T-helper 2 cell (primary cell): ENCODE measurements at regions not wholly inside any gene's neighbourhood (a gene's known extent, or its start where the extent isn't known, plus 50 kb on each side); places are given as distances from the start of the nearest gene placed in this dataset.
"Not testable (repeated sequence)": the region's sequence is repeated elsewhere in the genome, so short reads cannot be mapped to it uniquely, and the experiment has no call there.

Experiments used
- DNase-seq, 5 experiments: peaks; one replicate each; pipeline versions ENCODE4 v3.0.0 to v3.0.0-alpha.2; 2012 to 2022

- no peak for DNase-seq
Observed at GRCh38 chr18:70732916-70733315, 444.1 kb downstream of the SOCS6 start.

DNA sequence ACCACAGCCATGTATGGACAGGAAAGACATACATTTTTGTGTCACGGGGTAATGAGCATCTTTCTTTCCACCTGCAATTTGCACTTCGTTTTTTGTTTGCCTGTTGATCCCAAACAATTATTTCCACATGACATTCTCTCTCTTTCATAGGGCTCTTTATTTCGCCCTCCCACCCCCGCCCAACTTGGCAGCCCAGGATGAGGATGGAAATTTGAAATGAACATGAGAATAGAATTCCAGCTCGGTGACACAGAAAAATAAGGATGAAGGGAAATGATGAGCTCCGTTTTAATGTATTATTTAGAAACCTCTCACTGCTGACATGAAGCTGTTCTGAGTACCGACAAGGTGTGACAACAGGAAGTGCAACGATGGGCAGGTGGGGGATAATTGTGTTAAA lies 443.3 kb downstream of the SOCS6 start:
- no peak for DNase-seq

DNA sequence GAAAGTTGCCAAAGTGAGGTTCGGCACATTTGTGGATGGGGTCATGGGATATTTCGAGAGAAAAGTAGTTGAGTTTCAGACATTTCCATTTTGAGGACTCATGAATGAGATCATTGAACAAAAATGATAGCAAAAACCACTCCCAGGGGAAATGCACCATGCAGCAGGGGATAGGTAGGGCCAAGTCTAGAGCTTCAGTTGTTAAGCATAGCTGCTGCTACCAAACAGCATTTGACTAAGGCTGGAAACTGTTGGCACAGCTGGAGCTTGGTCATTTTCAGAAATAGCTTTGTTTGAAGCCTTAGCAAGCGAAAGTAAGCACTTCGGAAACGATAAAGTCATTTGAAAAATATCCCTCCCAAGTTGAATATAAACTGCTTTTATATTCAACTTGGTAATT lies 431.8 kb downstream of the SOCS6 start:
- DNase-seq = peak in 1 of 5 experiments; percentile 6

DNA sequence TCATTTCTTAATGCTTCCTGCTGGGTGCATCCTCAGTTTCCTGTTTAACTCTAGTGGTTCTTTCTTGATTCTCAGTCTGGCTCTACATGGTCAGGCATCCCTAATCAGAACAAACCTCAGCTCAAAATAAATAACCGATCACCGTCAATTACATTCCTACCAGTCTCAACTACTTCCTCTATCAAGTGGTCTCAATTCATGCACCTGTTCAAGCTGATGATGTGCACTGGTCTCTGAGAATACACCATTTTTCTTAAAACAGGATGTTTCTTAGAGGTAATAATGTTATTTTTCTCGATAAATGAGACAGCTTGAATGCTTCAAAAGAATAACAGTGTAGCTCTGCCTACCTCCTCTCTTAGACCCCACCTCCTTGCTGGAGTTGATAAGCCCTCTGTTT lies 420.9 kb downstream of the SOCS6 start:
- DNase-seq = no peak

DNA sequence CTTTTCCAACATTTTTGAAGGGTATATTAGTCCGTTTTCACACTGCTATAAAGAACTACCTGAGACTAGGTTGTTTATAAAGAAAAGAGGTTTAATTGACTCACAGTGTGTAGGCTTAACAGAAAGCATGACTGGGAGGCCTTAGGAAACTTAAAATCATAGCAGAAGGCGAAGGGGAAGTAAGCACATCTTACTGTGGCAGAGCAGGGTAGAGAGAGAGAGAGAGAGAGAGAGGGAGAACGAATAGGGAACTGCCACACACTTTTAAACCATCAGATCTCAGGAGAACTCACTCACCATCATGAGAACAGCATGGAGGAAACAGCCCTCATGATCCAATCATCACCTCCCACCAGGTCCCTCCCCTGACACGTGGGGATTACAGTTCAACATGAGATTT lies 420.3 kb downstream of the SOCS6 start:
- no peak for DNase-seq

DNA sequence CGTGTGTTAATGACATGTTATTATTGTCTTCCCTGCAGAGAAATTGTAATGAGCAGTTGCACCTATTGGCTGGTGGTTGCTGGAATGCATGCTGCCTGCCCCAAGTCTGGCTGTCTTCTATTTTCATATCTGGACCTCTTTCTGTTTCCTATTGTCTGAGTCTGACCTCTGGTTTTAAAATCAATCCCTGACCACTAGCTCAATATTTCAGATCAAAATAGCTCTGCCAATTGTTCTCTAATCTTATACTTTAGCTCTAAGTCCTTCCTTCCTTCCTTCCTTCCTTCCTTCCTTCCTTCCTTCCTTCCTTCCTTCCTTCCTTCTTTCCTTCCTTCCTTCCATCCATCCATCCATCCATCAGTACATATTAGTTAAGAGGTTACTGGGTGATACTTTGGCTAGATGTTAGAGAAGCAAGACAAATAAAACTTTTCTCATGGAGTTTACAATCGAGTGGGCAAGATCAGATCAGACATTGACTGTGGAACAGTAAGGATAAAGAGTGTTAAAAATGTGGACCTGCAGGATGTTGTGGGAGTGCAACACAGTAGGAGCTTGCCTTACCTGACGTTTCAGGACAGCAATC lies 417.1 kb downstream of the SOCS6 start:
- no peak for DNase-seq

DNA sequence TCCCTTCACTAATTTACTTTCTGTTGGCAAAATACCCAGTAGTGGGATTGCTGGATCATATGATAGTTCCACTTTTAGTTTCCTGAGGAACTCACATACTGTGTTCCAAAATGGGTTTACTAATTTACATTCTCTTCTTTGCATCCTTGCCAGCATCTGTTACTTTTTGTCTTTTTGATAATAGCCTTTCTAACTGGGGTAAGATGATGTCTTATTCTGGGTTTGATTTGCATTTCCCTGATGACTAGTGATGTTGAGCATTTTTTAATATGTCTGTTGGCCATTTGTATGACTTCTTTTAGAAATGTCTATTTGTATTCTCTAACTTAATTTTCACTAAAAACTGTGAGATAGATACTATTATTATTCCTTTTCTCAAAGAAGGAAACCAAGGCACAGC lies 411.7 kb downstream of the SOCS6 start:
- no peak for DNase-seq

DNA sequence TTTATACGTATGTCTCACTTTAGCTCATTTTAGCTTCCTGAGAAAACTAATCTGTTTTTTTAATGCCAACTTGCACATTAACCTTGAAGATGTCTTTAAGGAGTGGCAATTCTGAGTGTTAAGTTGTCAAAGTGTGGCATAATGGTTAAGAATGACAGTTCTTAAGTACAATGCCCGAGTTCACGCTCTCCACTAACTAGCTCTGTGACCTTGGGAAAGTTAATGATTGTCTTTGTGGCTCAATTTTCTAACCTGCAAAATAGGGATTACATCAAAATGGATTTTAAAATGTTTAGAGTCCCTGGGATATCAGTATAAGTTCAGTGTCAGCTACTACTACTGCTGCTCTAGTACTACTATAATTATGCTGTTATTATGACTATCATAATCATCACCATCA lies 409.7 kb downstream of the SOCS6 start:
- DNase-seq = no peak

DNA sequence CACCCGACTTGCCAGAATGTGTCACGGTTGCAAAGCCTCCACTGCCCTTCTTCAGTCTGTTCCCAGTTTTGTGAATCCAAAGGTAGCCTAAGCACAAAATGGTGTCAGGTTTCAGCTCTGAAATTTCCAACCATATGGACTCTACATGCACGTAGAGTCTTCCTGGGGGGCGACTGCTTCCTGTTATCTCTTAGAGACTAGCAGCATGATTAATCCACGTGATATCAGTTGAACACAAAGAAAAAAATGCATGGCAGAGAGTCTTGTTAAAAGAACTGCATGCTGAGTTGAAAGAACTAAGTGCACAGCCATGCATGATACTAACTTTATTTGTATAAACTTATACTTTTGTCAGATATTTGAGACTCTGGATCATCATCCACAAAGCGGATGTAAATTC lies 404.4 kb downstream of the SOCS6 start:
- no peak for DNase-seq

DNA sequence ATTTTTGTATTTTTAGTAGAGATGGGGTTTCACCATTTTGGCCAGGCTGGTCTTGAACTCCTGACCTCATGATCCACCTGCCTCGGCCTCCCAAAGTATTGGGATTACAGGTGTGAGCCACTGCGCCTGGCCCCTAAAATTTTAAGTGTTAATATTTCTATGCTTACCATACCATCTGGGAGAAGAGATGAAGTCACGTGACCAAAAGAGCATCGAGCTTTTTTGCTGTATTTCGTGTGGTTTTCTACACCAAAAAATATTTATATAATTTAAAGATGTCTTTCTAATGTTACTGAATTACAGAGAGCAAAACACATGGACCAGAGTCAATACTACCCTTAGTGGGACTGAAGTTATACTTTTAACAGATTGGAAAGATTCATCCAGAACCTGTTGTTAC lies 400.9 kb downstream of the SOCS6 start:
- not testable (repeated sequence) for DNase-seq

DNA sequence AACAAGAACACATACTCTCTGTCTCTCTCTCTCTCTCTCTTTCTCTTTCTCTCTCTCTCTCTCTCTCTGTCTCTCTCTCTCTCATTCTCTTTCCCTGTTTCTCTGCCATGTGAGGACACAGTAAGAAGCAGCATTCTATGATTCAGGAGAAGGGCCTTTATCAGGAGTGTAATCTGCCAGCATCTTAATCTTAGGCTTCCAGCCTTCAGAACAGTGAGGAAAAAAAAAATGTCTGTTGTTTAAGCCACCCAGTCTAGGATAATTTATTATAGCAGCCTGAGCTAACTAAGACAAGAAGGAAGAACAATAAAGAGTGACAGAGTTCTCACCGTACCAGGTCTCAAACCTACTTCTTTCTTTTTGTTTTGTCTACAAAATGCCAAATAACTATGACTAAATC lies 399.4 kb downstream of the SOCS6 start:
- DNase-seq = no peak

DNA sequence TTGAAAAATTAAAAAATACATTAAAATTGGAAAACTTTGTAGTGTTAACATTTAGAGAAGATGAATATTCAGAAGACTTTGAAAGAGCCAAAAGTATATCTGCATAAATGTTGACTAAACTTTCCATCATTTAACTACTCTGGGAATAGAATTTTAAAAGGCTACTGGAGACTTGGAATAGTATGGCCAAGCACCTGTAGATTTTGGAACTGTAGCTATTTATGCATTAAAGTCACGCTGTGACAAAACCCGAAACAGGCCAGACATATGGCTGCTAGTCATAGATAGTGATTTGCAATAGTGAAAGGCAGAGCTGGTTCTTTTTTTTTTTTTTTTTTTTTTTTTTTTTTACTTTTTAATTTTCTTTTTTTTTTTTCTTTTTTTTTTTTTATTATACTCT lies 396.0 kb downstream of the SOCS6 start:
- DNase-seq = no peak

DNA sequence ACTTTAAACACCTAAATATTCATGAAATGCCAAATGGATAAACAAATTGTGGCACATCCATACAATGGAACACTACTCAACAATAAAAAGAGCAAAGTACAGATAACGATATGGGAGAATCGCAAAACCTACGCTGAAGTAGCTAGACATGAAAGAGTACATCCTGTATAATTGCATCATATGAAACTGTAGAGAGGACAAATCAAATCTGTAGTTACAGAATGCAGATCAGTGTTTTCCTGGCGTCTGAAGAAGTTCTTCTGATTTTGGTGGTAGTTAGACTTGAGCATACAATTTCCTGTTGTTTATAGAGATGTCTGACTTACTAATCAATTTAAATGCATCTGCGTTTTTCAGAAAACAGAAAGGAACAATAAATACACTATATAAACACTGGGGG lies 394.4 kb downstream of the SOCS6 start:
- peak in 1 of 5 experiments; percentile 66 for DNase-seq

GRCh38 chr18:70674896-70675295 lies 386.1 kb downstream of the SOCS6 start:
- no peak for DNase-seq

DNA sequence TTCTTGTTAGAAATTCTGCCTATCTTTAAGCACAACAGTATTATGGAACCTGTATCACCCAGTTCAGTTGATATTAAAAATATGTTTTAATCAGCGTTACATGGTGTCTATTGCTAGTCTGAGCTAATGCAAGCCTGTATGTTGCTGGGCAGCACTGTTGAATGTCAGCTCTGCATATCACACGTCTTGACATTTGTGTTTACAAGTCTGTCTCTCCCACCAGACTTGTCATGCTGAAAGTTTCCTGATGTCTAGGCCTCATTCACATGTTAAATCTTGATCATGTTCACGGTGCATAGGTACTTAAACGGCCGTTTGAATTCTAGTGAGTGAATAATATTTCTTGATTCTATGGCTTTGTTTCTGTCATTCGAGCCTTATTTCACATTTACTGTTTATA lies 385.0 kb downstream of the SOCS6 start:
- DNase-seq = no peak

DNA sequence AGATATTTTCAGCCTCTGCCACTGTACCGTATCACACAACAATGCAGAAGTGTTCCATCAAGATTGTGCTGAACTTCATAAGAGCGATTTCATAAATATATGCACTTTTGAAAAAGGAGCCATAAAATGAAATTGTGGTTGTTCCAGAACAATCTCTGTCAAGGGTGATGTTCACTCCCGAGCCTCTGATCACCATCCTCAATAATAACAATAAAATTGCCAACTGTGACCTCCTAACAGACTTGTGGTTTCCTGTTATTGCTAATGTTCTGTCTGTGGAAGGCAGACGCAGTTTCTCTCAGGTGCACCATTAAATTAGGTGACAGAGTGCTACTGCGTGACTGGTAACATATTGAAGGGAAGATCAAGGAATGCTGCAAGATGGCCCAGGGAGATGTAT lies 383.7 kb downstream of the SOCS6 start:
- peak in 1 of 5 experiments; percentile 70 for DNase-seq

DNA sequence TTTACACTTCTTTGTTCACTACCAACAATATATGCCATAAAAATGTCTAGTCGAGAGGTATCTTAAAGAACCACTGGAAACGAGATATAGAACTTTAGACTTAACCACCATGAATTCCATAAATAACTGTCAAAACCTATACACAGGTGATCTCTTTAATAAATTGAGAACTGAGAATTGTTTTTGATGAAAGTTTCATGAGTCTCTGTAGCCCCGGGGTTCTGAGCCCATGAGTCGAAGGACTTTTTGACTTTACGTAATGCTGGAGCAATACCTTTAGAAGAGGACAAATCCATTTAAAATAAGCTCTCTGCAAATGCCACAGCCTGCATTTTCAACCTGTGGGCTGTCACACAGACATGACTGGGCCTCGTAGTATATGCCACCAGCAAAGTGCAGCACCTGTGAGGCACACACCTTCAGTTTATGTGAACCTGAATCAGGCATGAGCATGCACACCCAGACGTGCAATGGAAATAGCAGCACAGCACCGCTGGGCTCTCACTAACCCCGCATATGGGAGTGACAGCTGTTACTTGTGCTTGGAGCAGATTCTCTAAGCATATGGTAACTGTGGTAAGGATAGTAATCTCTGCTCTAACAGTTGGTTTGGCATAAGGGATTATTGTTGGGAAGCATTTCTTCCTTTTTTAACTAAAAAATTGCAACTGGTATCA lies 383.2 kb downstream of the SOCS6 start:
- peak in 1 of 5 experiments; percentile 27 for DNase-seq

DNA sequence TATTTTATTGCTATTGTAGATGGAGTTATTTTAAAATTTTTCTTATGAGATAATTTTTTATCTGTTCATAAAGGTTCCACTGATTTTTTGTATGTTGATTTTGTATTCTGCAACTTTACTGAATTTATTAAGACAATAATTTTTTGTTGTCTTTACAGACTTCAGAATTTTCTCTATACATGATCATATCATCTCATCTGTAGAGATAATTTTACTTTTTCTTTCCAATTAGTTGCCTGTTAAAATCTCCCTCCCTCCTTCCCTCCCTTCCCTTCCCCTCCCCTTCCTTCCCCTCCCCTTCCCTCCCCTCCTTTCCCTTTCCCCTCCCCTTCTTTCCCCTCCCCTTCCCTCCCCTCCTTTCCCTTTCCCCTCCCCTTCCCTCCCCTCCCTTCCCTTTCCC lies 378.1 kb downstream of the SOCS6 start:
- DNase-seq = no peak

GRCh38 chr18:70663141-70663540 lies 374.3 kb downstream of the SOCS6 start:
- peak in 1 of 5 experiments; percentile 70 for DNase-seq

- no peak for DNase-seq
Observed at GRCh38 chr18:70662588-70662987, 373.7 kb downstream of the SOCS6 start.

GRCh38 chr18:70659036-70659925 lies 370.4 kb downstream of the SOCS6 start:
- peak in 3 of 5 experiments; percentile 22 to 67 (median 47) for DNase-seq

DNA sequence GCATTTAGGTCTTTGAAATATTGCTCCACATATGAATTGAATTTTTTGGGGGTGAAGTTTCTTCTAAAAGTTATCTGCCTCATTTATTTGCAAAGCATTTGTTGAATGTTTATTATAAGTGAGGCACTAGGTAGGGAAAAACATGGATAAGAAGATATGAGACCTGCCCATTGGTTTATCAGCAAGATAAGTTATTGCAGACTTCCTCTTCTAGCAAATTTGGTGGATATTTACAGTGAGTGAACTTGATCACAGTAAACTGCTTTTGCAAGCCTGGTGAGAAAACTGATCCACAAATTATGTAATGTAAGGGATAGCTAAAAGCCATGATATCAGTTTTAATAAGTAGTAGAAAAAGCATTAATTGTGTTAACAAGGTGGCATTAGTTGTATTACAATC lies 364.8 kb downstream of the SOCS6 start:
- DNase-seq = no peak

GRCh38 chr18:70650878-70651277 lies 362.0 kb downstream of the SOCS6 start:
- DNase-seq = peak in 1 of 5 experiments; percentile 19

DNA sequence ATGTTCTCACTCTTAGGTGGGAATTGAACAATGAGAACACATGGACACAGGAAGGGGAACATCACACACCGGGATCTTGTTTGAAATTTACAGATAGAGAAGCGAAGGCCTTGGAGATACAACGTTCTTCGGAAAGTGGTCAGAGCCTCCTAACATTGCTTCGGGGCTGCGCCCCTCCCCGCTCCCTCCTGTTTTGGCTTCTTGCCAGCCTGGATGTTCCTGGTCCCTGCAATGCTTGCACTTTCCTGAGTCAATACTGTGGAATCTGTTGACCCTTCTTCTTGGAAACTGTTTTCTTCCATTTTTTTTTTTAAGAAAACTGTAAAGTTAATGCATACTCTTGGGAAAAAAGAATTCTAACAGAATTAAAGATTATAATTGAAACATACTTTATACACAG lies 360.8 kb downstream of the SOCS6 start:
- no peak for DNase-seq
